OCI-LY1 (cell line): ENCODE measurements at regions not wholly inside any gene's neighbourhood (a gene's known extent, or its start where the extent isn't known, plus 50 kb on each side); places are given as distances from the start of the nearest gene placed in this dataset.

Source experiments
- H2AFZ ChIP-seq: fragments of 200-600 bp; sonication (generic), shearing (Covaris generic); 2 replicates; pipeline ENCODE4 v1.6.0; 2014; ENCODE audit warnings: antibody characterized with exemption, mild to moderate bottlenecking, low read length
- H3F3A ChIP-seq: fragments of 200-600 bp; sonication (generic), shearing (Covaris generic); 2 replicates; pipeline ENCODE4 v1.6.0; 2014; ENCODE audit warnings: mild to moderate bottlenecking, antibody characterized with exemption, low read length, moderate library complexity; ENCODE audit not compliant: insufficient read depth
- H3K27ac ChIP-seq: fragments of 200-600 bp; sonication (generic); 2 replicates; pipeline ENCODE4 v1.5.1; 2014; ENCODE audit warnings: low read length, mixed run types, mild to moderate bottlenecking, low read depth; ENCODE audit not compliant: poor library complexity, severe bottlenecking
- H3K27me3 ChIP-seq: fragments of 200-600 bp; sonication (generic); 2 replicates; pipeline ENCODE4 v1.6.0; 2014; ENCODE audit warnings: antibody characterized with exemption, mild to moderate bottlenecking, low read length, moderate library complexity; ENCODE audit not compliant: insufficient read depth
- H3K36me3 ChIP-seq: fragments of 200-600 bp; sonication (generic); 2 replicates; pipeline ENCODE4 v1.6.1; 2014; ENCODE audit warnings: mild to moderate bottlenecking, antibody characterized with exemption, low read length, moderate library complexity, mixed read lengths; ENCODE audit not compliant: insufficient read depth
- H3K4me1 ChIP-seq: fragments of 200-600 bp; sonication (generic); 2 replicates; pipeline ENCODE4 v1.5.1; 2014; ENCODE audit warnings: mild to moderate bottlenecking, low read length, moderate library complexity; ENCODE audit not compliant: insufficient read depth, severe bottlenecking
- H3K4me2 ChIP-seq: fragments of 200-600 bp; sonication (generic), shearing (Covaris generic); 2 replicates; pipeline ENCODE4 v1.6.1; 2014; ENCODE audit warnings: low read length
- H3K4me3 ChIP-seq: fragments of 200-600 bp; sonication (generic); 2 replicates; pipeline ENCODE4 v1.5.1; 2014; ENCODE audit warnings: low read length, low read depth, mild to moderate bottlenecking, mixed read lengths; ENCODE audit not compliant: poor library complexity, severe bottlenecking
- H3K79me2 ChIP-seq: fragments of 200-600 bp; shearing (Covaris generic); 2 replicates; pipeline ENCODE4 v1.6.1; 2016; ENCODE audit warnings: mixed run types, low read length, mixed read lengths; ENCODE audit not compliant: insufficient read depth
- H3K9ac ChIP-seq: fragments of 200-600 bp; sonication (generic), shearing (Covaris generic); 2 replicates; pipeline ENCODE4 v1.6.1; 2014; ENCODE audit warnings: mild to moderate bottlenecking, low read length, mixed read lengths
- H3K9me2 ChIP-seq: fragments of 200-600 bp; sonication (generic), shearing (Covaris generic); 2 replicates; pipeline ENCODE4 v1.6.1; 2014; ENCODE audit warnings: low read depth, mild to moderate bottlenecking, low read length, mixed read lengths
- H3K9me3 ChIP-seq: fragments of 200-600 bp; shearing (Covaris generic); 2 replicates; pipeline ENCODE4 v1.6.1; 2014; ENCODE audit warnings: low read length, mixed read lengths
- H4K20me1 ChIP-seq: fragments of 200-600 bp; sonication (generic), shearing (Covaris generic); 2 replicates; pipeline ENCODE4 v1.6.0; 2016; ENCODE audit warnings: mild to moderate bottlenecking, low read length; ENCODE audit not compliant: insufficient read depth
- CTCF ChIP-seq: fragments of 200-600 bp; sonication (generic), shearing (Covaris generic); IDR thresholded peaks from 2 replicates; pipeline ENCODE4 v1.5.1; 2017; ENCODE audit warnings: mild to moderate bottlenecking, antibody characterized with exemption, low read length, moderate library complexity, mixed read lengths
- EZH2 ChIP-seq: fragments of 200-600 bp; sonication (generic), shearing (Covaris generic); IDR thresholded peaks from 2 replicates; pipeline ENCODE4 v1.8.0; 2017; ENCODE audit warnings: borderline replicate concordance, mixed run types, mild to moderate bottlenecking, antibody characterized with exemption, low read length, moderate library complexity, mixed read lengths

GRCh38 chr5:135229122-135229521, 169.9 kb downstream of the MACROH2A1 start:
- no peak overlapping the region for H3K27ac ChIP-seq
- TF ChIP-seq EZH2 = no peak
- no peak for TF ChIP-seq CTCF
- no peaks in the 10 kb centered on the region for H3K27me3 ChIP-seq
- no peak overlapping the region for H3K4me3 ChIP-seq
- no peaks in the 10 kb centered on the region for H3K4me1 ChIP-seq
- no peak overlapping the region for H3K9ac ChIP-seq
- H3F3A ChIP-seq = no peaks in the 10 kb centered on the region
- no peaks in the 10 kb centered on the region for H3K9me2 ChIP-seq
- no peak overlapping the region for H2AFZ ChIP-seq
- H3K4me2 ChIP-seq = no peak overlapping the region
- H3K9me3 ChIP-seq = no peaks in the 10 kb centered on the region
- H3K79me2 ChIP-seq = no peaks in the 10 kb centered on the region
- no peaks in the 10 kb centered on the region for H4K20me1 ChIP-seq
- no peaks in the 10 kb centered on the region for H3K36me3 ChIP-seq

- Histone ChIP-seq H3K27ac (no peak overlapping the region), H3K79me2 (no peaks in the 10 kb centered on the region), H4K20me1 (no peaks in the 10 kb centered on the region), H3K4me1 (no peaks in the 10 kb centered on the region), H3K9ac (no peak overlapping the region), H3K9me3 (no peaks in the 10 kb centered on the region), H3K36me3 (no peaks in the 10 kb centered on the region), H3F3A (no peaks in the 10 kb centered on the region), H3K4me2 (no peak overlapping the region), H3K4me3 (no peak overlapping the region), H3K9me2 (no peaks in the 10 kb centered on the region), H2AFZ (no peak overlapping the region), H3K27me3 (no peaks in the 10 kb centered on the region)
- no peak for TF ChIP-seq CTCF
- TF ChIP-seq EZH2 = no peak
Observed at GRCh38 chr5:135228222-135228621, 170.8 kb downstream of the MACROH2A1 start.

- no peaks in the 10 kb centered on the region for H3F3A ChIP-seq
- no peaks in the 10 kb centered on the region for H3K79me2 ChIP-seq
- no peak overlapping the region for H3K27ac ChIP-seq
- TF ChIP-seq CTCF (no peak), EZH2 (no peak)
- no peaks in the 10 kb centered on the region for H3K4me1 ChIP-seq
- no peak overlapping the region for H2AFZ ChIP-seq
- no peaks in the 10 kb centered on the region for H3K9me3 ChIP-seq
- H3K4me2 ChIP-seq = no peak overlapping the region
- no peaks in the 10 kb centered on the region for H3K36me3 ChIP-seq
- H4K20me1 ChIP-seq = no peaks in the 10 kb centered on the region
- H3K9me2 ChIP-seq = no peaks in the 10 kb centered on the region
- no peak overlapping the region for H3K4me3 ChIP-seq
- no peak overlapping the region for H3K9ac ChIP-seq
- H3K27me3 ChIP-seq = no peaks in the 10 kb centered on the region
Observed at GRCh38 chr5:135227064-135228022, 171.7 kb downstream of the MACROH2A1 start.
